NCI-H128 (cell line): ENCODE measurements at regions not wholly inside any gene's neighbourhood (a gene's known extent, or its start where the extent isn't known, plus 50 kb on each side); places are given as distances from the start of the nearest gene placed in this dataset.

Experiments
- DNase-seq: peaks from one replicate; lab custom pipeline; 2025; ENCODE audit not compliant: unreplicated experiment; lab: John Stamatoyannopoulos, UW

DNA sequence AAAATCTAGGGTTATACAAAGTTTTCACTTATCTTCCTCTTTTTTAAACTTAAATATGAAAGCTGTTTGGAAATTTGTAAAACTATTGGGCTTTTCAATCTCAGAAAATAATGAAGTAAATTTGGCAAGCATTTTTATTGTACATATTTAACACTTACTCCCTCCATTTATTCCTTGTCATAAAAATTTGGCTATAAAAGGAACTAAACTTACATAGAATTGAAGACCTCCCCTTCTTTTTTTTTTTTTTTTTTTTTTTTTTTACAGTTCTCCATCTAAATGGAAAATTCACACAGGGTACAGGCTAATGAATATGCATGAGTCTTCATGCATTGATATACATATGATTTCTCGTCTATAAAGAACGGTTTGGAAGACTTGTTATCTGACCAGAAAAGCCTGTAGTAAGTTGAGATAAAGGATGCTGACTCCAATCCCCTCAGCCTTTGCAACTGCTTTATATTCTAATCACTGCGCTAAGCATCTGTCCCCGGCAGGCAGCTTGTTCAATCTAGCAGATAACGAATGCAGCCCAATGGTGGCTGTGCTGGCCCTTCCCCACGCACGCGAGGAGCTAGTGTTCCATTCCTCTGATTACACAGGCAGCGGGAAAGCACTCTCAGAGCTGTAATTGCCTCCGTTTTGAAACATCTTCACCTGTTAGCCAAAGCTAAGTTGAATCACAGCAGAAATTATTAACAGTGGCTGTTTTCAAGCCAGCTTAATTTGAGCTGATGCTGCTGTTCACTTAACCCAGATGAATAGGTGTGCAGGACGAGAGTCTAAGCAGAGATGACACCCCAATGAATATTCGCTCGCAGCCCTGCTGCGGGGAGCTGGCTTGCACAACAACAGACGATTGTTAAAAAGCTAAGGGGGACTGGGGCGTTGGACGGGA lies 453.8 kb upstream of the ZNF608 start:
- peak; percentile 7 for DNase-seq

DNA sequence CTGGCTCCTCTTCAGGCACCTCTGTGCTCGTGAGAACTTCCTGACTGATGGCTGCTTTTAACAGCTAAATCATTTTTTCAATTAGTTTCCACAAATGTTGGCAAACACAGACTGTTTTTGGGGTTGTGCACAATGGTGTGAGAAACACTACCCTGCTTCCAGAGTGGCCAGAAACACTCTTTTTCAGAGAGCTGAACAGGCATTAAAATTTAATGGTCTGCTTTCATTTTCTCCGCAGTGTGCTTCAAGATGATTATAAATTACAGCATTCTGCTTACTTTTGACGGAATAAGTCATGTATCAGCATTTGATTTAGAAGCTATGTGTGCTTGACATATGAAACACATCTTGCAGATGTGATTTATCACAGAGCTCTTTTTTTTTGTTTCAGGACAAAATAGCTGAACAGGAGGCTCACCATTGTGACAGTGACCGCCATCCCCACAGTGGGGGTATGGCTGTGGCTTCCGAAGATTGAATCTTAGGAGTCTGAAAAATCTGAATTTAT lies 454.5 kb upstream of the ZNF608 start:
- DNase-seq = no peak

DNA sequence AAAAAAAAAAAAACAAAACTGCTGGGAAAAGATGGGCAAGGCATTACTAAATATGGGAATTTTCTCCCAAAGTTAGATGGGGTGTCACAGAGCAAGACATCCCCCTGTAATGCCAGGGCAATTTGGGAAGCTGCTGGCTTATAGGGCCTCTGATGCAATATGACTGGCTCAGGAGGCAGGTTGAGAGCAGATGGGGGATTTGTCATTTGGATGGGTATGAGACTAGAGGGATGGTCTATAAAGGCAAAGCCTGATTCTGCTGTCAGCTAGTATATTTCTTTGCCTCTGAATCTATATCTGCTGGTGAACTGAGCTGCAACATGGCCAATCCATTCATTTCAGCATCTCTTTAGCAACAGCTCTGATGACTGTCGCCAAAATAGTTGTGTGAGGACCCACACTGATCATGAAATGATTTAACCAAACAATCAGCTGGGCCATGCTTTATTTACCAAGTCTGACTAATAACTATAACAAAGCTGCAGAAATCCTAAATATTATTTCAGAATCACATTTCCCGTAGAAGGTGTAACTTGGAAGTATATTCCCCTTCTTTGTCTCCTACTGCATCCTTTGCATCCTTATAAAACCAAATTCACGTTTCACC lies 455.1 kb upstream of the ZNF608 start:
- no peak for DNase-seq

DNA sequence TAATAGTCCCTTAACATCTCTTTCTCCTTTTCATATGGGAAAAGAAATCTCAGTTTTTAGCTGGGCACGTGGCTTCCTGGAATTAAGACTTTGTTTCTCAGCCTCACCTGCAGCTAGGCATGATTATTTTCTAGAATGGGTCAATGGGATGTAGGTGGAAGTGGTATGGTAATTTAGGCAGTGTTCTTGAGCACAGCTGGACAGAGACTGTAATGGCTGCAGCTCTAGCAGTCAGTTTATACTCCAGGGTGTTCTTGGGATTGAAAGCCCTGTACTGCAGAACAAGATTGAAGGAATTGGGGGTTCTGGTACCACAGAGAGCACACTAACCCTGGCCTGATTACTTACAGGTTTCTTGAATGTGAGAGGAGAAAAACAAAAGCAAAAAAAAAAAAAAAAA lies 455.9 kb upstream of the ZNF608 start:
- no peak for DNase-seq

DNA sequence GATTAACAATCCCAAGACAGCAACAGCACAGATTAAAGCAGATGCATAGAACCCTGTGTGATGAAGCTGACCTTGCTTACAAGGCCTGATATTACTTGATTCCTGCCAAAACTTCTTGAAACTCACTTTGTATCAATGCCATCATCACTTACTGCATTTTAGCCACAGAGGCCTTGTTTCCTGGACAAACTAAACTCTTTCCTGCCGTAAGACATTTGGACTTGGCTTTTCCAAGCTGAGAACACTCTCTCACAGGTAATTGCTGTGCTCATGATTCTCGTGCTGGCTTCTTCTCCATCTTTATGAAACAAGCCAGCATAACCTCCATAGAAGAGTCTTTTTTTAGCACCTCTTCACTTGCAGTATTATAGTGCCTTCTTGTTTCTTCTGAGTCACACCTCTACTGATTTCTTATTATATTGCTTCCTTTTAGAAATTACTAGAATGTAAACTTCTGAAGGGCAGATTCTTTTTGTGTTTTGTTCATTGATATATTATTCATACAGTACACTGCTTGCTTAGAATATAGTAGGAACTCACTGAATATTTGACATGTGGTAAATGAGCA lies 456.5 kb upstream of the ZNF608 start:
- no peak for DNase-seq

DNA sequence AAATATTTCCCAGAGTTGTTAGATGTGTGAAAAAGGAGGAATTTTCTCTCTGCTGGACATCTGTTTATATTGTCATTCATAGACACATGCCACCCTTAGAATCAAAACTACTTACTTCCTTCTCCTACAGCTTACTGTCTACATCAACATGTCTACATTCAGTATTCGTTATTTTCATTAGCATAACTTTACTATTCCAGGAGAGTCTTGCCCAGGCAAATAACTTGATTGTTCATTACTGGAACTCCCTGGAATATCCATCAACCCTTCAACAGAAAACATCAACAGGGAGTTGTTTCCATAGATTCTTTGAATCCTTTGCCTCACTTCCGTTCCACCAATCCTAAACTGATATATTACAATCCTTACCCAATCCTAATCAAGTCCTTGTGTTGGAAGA lies 457.5 kb upstream of the ZNF608 start:
- no peak for DNase-seq

DNA sequence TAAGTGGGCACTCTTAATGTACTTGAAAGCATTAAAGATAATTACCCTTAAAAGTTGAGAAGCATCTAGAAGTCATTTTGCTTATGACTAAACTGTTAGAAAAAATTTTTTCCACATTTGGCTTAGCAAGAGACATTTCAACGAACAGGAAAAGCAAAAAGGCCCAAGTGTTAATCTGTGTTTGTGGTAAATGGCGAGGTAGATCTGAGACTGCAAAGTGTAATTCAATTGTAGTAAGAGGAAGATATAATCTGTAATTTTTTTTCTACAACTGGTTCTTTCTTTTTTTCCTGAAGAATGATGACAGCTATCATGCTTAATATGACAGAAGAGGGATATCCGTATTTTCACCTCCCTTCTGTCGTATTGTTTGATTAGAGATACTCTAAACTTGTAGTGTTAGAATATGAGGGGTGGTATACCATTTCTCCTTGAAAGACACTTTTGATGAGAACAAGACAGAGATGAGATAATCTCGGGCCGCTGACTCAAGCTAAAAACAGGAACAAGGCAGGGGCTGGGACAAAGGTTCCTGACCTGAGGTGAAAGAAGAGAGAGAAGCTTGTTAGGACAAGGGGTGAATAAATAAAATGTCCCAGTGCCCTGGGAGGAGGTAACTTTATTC lies 459.3 kb upstream of the ZNF608 start:
- no peak for DNase-seq

DNA sequence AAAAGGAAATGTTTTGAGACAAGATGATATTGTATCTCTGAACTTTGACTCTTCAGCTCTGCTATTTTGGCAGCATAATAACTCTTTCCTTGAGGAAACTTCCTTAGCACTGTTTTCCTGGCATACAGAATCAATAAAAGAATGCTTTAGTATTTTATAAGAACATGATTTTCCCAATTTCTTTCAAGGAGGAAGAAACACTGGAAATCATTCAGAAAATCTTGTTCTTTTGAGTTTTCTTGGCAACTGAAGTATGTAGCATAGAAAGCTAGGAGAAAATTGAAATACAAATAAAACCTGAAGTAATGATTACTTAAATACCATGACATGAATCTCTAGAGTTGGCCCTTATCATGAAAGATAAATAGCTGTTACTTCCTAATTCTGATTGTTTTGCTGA lies 461.4 kb upstream of the ZNF608 start:
- no peak for DNase-seq

DNA sequence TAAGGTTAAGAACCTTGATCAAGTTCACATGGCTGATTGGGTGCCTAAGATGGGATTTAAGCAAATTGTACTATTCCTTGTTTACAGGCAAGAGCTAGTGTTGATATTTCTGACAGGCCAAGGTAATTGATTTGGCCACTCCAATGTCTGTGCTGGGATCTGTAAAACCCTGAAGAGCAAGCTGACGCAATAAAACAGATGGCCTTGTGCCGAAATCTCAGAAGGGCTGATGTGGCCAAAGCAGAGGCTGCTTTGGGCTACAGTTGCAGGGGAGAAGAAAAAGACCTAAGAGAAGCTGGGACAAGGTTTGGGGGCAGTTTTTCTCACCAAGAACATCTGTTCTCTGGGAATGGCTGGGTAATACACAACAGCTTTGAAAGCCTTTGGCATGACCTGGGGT lies 463.2 kb upstream of the ZNF608 start:
- no peak for DNase-seq

DNA sequence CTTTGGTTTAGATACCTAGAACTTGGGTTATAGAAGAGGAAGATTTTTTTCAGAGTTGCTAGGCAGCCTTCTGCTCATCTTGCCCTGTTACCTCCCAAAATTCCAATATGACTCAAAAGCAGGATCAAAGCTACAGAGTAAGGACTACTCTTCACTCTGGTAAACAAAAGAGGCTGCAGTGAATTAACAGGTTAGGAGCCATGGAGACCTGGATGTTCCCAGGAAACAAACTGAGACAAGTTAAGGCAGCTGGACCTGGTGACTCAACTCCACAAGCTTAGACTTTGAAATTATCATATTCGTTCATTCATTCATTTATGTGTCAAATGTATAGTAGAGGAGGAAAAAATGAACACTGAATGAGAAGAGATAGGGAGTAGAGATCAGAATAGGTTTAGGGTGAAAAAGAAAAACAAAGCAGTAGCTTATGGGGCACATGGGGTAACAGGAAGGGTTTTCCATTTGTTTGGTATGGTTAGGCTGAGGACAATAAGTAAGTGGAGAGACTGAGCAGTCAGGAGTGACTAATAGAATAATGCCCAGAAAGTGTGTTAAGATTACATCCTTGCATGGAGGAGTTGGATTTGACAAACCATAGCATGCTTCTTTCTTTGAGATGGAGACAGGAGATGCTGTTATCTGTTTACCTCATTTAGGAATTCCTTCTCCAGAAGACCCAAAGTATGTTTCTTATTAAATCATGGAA lies 464.0 kb upstream of the ZNF608 start:
- no peak for DNase-seq

DNA sequence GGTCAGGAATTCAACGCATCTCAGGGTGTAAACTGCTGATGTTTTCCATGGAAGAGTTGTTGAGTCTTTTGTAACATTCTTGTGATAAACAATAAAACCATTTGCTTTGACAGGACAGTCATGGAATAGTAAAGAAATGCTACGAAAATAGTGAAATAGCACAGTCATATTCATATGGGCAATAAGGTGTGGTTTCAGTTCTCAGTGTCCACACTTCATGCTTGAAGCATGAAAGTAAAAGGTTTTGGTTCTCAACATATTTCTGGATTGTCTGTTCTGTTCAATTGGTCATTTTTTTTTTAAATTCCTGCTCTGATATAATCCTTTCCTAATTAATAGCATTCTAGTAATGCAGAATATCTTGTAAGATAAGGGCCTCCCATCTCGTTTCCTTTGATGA lies 467.6 kb upstream of the ZNF608 start:
- no peak for DNase-seq

DNA sequence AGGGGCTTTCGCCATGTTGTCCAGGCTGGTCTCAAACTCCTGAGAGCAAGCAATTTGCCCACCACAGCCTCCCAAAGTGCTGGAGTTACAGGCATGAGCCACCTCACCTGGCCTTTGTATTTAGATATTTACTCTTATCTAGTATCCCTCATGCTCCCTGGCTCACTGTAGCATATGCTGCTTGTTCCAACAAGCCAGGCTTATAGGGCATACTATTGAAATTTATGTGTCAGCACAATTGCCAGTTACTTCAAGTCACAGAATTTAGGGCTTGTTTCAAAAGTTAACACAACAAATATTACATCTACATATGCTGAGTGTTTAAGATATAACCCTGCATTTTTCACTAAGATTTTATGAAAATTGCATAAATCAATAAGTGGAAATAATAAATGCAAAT lies 469.2 kb upstream of the ZNF608 start:
- DNase-seq = no peak

DNA sequence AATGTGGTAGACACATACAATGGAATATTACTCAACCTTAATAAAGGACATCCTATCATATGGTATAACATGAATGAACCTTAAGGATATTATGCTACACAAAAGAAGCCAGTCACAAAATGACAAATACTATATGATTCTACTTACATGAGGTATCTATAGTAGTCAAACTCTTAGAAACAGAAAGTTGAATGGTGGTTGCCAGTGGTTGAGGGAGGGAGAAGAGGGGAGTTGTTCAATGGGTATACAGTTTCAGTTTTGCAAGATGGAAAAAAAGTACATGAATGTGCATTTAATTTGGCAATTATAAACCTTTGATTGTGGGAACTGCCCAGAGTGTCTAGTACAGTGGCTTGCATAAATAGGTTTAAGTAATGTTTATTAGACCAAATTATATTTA lies 473.3 kb upstream of the ZNF608 start:
- no peak for DNase-seq

DNA sequence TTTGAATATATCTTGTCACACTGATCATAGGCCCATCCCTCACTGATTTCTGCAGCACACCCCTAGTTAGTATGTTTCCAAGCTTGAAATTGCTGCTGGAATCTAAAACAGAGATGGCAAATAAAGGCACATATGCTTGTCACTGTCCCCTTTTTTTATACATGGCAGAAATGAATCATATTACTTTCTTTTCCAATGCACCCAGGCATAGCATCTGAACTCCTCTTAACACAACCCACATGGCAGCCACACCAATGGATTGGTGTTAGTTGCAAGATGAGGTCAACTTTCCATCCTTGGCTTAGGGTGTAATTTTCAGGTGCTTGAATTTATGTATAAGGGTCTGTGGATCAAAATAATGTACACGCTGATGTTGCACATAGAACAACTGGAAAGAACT lies 473.8 kb upstream of the ZNF608 start:
- no peak for DNase-seq

DNA sequence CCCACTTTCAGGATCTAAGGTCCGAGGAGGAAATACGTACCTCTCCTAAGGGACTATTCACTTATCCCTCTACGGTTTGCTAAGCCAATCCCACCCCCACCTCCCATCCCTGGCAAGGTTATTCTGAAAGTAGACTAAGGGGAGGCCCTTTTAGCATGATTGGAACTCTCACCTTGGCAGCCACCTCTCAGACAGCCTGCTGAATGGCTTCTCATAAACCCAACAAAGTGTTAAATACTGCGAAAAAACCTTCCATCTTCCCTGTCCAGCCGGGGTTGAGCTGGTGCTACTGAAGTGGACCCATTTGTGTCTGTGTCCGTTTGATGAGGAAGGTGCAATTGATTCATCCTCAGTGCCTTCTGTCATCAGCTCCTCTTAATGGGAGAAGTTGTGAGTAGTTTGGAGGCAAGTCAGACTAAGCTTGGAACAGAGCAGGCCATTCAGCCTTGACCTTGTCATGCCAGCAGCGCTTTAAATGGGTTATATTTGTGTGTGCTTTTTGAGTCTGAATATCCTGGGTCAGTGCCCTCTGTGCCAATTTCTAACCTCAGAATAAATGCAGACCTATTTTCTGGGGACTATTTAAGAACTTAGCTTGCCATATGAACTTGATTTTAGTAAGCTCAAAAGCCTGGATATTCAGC lies 476.3 kb upstream of the ZNF608 start:
- DNase-seq = no peak

DNA sequence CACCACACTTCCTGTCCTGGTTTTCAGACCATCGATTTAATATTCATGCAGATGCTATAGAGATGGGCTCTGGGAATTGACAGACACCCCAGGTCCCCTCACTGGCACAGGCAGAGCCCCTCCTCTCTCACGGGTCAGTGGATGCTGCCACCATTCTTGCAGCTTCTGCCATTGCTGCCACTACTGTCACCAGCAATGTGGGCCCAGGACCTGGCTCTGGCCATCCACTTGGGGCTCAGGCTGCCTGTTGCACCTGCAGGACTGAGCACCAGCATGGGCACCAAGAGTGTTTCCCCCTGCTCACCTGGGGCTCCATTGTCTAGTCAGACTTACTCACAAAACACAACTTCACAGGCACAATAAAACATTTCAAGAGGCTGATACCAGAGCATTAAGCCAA lies 479.0 kb upstream of the ZNF608 start:
- DNase-seq = no peak

DNA sequence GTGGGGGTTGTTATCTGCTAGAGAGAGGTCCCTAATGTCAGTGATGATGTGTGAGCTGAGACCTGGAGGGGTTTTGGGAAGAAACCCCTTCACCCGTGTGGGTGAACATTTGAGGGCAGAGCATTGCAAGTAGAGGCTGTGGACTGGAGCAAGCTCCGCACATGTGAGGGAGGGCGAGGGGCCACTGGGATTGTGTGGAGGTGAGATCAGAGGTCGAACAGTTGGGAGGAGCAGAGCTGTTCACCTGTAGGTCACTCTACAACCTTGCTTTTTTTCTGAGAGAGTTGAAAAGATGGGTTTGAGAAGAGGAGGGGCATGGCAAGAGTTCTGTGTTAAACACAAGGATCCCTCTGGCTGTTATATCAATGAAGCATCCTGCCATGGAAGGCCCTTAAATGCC lies 480.4 kb upstream of the ZNF608 start:
- DNase-seq = no peak

DNA sequence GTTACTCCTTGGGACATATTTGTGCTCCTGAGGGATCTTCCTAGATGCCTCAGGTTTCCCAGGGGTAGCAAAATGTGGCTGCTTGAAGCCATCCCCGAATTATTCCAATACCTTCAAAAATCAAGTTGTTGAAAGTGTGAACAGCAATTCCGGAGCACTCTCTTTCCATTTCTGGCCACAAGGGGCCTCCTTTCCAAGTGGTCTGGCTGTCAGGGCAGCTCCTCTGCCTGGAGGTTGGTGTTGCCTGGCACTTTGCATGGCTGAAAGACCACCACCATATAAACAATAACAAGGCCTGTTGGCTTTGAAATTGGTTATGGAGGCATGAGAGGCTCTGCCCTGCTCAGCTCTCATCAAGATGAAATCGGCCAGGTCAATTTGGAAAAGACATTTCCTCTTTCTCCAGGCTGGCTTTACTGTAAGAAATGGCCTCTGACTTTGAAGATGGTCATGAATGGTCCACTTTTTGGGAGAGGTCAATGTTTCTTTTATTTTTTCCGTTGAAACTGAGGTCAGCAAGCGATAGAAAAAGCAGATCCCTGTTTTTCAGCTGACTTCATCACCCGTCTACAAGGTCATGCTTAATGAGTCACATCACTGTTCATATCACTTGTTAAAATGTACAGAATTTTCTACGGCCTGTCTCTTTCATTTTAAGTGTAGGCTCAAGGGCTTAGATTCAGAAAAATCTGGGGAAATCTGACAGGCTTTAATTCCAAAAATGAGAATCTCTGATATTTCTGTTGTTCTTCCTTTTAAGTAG lies 481.1 kb upstream of the ZNF608 start:
- DNase-seq = no peak

DNA sequence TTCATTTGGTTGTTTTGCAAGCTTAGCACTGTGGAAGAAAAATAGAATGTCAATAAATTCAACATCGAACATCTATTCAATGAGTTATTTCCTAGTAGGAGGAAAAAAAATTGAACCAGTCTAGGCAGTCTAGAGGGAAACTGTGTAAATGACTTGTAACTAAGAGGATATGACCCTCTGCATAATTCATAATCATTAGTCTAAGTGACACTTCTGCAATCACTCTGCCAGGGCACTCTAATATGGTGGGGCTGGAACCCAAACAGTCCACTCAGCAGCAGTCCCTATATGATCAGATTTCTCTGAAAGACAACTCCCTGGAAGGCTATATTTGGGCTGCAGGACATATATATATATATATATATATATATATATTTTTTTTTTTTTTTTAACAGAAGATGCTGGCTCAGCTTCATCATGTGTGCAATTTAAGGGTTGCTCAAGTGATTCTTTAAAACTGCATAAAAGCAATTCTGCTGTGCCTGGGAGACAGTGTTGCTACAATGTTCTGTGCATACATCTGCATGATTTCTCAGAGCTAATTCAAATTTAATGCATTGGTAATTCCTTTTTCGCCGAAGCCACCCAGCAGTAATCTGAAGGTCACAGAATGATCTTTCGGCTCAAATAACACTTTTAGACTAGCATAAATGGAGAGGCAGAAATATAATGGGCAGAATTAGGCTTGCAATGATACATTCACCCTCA lies 482.1 kb upstream of the ZNF608 start:
- DNase-seq = no peak
